Endothelial cell of umbilical vein (primary cell): ENCODE measurements at regions not wholly inside any gene's neighbourhood (a gene's known extent, or its start where the extent isn't known, plus 50 kb on each side); places are given as distances from the start of the nearest gene placed in this dataset.

Experiments
- EZH2 ChIP-seq: IDR thresholded peaks from 2 replicates; pipeline ENCODE4 v1.6.1; 2012; ENCODE audit warnings: borderline replicate concordance, low read depth, mild to moderate bottlenecking, moderate library complexity, low read length, inconsistent platforms; ENCODE audit not compliant: severe bottlenecking
- FOS ChIP-seq: IDR thresholded peaks from 2 replicates; pipeline ENCODE4 v1.6.1; 2011; ENCODE audit warnings: mild to moderate bottlenecking, low read length, moderate library complexity, borderline replicate concordance; ENCODE audit not compliant: insufficient read depth
- GATA2 ChIP-seq: IDR thresholded peaks from 2 replicates; pipeline ENCODE4 v1.7.0; 2011; ENCODE audit warnings: low read depth, mild to moderate bottlenecking, moderate library complexity, mixed read lengths, low read length; ENCODE audit not compliant: insufficient read length, insufficient read depth
- JUN ChIP-seq: IDR thresholded peaks from 2 replicates; pipeline ENCODE4 v1.6.1; 2011; ENCODE audit warnings: borderline replicate concordance, low read depth; ENCODE audit not compliant: insufficient read length, insufficient read depth
- MYC ChIP-seq: IDR thresholded peaks from one replicate; pipeline ENCODE4 v1.6.1; 2011; ENCODE audit warnings: mild to moderate bottlenecking, low read depth, low read length
- POLR2A ChIP-seq: IDR thresholded peaks from 2 replicates; pipeline ENCODE4 v1.6.1; 2012; ENCODE audit warnings: low read depth, mild to moderate bottlenecking, control low read depth, low read length
- POLR2AphosphoS5 ChIP-seq: IDR thresholded peaks from 2 replicates; pipeline ENCODE4 v1.6.1; 2012; ENCODE audit warnings: low read depth, mild to moderate bottlenecking, control low read depth, low read length, moderate library complexity; ENCODE audit not compliant: insufficient read depth
- TF ChIP-seq, protein P1 (sequence below), 2 donors: IDR thresholded peaks; 1 replicate in 1 of 2; 2 replicates in 1 of 2; pipeline ENCODE4 v1.5.1; 2011; ENCODE audit warnings: low read length in 2 of 2, mild to moderate bottlenecking in 2 of 2, moderate library complexity in 2 of 2, control low read depth in 1 of 2, inconsistent platforms in 1 of 2, low read depth in 1 of 2; ENCODE audit not compliant: insufficient read depth in 1 of 2; ENCODE audit errors: extremely low read depth in 1 of 2
- TF ChIP-seq, protein P2 (sequence below): IDR thresholded peaks from 2 replicates; pipeline ENCODE4 v1.6.1; 2011; ENCODE audit not compliant: insufficient read depth, insufficient read length

DNA sequence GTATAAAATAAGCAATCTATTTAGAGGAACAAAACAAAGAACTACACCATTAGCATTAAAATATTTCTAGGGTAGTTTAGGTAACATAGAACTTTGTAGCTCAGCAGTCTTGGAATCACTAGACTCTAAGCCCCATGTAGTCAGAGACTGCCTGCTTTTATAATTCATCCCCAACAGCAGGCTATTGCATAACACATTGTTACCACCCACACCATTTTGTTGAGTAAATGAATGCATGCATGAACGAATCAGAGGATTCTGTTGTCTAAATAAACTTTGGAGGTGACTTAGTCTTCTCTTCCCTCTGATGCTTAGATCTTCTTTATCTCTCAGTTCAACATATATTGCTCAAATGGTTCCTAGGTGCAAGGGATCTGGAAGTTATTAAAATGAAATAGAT is 167.6 kb upstream of the TNP1 start:
- no peak for TF ChIP-seq FOS
- TF ChIP-seq, protein P1, sequence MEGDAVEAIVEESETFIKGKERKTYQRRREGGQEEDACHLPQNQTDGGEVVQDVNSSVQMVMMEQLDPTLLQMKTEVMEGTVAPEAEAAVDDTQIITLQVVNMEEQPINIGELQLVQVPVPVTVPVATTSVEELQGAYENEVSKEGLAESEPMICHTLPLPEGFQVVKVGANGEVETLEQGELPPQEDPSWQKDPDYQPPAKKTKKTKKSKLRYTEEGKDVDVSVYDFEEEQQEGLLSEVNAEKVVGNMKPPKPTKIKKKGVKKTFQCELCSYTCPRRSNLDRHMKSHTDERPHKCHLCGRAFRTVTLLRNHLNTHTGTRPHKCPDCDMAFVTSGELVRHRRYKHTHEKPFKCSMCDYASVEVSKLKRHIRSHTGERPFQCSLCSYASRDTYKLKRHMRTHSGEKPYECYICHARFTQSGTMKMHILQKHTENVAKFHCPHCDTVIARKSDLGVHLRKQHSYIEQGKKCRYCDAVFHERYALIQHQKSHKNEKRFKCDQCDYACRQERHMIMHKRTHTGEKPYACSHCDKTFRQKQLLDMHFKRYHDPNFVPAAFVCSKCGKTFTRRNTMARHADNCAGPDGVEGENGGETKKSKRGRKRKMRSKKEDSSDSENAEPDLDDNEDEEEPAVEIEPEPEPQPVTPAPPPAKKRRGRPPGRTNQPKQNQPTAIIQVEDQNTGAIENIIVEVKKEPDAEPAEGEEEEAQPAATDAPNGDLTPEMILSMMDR (IDR thresholded peaks at IDR 0.05; ENCODE audit: extremely low read depth in 1 of 2, insufficient read depth in 1 of 2, low read depth in 1 of 2, low read length in 2 of 2) = no peak
- no peak for TF ChIP-seq POLR2A
- TF ChIP-seq POLR2AphosphoS5 = no peak
- TF ChIP-seq EZH2 = no peak
- TF ChIP-seq JUN = no peak
- TF ChIP-seq, protein P2, sequence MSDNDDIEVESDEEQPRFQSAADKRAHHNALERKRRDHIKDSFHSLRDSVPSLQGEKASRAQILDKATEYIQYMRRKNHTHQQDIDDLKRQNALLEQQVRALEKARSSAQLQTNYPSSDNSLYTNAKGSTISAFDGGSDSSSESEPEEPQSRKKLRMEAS = no peak
- TF ChIP-seq MYC = no peak
- no peak for TF ChIP-seq GATA2
